ENCODE measurements at regions not wholly inside any gene's neighbourhood (a gene's known extent, or its start where the extent isn't known, plus 50 kb on each side); places are given as distances from the start of the nearest gene placed in this dataset.
"Not testable (repeated sequence)": the region's sequence is repeated elsewhere in the genome, so short reads cannot be mapped to it uniquely, and the experiment has no call there.

DNA sequence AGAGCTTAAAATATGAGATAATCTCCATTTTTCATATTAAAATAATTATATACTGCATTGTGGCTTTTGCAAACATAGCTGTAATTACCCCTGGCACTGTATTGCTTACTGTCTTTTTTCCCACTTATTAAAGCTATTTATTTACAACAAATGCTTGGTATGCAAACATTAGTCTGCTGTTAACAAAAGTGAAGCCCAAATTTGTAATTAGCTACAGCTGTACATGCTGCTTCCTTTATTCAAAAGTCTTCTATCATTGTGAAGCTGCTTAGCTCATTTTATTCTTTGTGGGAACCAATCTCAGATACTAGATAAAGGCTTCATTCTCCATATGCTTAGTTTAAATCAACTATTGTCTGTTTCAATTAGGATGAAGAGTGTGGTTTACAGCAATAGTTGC lies 425.8 kb upstream of the FOXG1 start:
- DNase-seq: no peak

DNA sequence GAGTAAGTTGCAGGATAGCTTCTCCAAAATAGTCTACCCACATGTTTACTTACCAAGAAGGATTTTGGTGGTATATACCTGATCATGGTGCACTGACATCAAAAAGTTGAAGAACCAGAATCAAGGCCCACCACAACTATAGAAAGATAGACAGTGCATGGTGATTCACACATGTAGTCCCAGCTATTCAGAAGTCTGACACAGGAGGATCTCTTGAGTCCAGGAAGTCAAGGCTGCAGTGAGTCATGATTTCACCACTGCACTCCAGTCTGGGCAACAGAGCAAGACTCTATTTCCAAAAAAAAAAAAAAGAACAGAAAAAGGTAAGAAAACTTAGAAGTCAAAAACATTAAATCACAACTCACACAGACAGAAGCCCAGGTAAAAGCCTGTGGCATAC lies 422.2 kb upstream of the FOXG1 start:
- no peak for ATAC-seq (ENCODE audit: poor library complexity)
- intact Hi-C loops (cut with DNase I): no loop called here
- no peak for DNase-seq

More for the DNA sequence above, 425.8 kb upstream of the FOXG1 start:
- ATAC-seq (ENCODE audit: poor library complexity): no peak
- intact Hi-C loops (cut with DNase I): no loop called here

DNA sequence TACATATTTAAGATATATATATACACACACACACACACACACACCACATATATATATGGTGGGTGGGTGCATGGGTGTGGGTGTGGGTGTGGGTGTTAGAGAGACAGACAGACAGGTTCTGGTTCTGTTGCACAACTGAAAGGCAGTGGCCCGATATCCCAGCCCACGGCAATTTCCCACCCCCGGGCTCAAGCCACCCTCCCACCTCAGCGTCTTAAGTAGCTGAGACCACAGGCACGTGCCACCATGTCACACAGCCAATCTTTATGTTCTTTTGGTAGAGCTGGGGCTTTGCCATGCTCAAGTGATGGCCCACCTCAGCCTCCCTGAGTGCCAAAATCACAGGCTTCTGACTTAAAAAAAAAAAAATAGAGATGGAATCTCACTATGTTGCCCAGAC lies 417.8 kb upstream of the FOXG1 start:
- DNase-seq (no peak), ATAC-seq (ENCODE audit: poor library complexity) (no peak)
- intact Hi-C loops (cut with DNase I): no loop called here

DNA sequence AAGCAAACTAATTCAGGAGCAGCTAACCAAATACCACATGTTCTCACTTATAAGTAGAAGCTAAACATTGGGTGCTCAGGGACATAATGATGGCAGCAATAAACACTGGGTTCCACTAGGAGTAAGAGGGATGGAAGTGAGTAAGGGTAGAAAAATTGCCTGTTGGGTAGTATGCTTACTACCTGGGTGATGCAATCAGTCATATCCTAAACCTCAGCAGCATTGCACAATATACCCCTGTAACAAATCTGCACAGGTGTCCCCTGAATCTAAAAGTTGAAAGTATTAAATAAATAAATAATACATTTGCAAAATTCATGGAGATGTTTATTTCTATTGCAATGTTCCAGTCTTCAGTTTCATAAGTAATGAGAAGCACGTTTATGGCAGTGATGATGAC lies 409.8 kb upstream of the FOXG1 start:
- DNase-seq (no peak), ATAC-seq (ENCODE audit: poor library complexity) (no peak)
- intact Hi-C loops (cut with DNase I): no loop called here

DNA sequence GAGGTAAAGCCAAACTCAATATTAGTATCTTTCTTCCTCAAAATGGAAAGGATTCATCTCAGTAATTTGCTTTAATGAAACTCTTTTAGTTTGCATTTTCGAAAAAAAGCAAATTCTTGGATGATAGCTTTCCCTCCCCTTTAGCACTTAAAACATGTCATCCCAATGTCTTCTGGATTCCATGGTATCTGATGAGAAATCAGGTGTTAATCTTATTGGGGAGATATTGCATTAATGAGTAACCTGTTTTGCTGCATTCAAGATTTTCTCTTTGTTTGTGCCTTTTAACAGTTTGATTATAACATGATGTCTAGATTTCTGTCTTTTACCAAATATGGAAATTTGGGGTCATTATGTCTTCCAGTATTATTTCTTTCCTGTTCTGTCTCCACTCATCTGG lies 405.1 kb upstream of the FOXG1 start:
- intact Hi-C loops (cut with DNase I): no loop called here
- no peak for DNase-seq
- no peak for ATAC-seq (ENCODE audit: poor library complexity)

DNA sequence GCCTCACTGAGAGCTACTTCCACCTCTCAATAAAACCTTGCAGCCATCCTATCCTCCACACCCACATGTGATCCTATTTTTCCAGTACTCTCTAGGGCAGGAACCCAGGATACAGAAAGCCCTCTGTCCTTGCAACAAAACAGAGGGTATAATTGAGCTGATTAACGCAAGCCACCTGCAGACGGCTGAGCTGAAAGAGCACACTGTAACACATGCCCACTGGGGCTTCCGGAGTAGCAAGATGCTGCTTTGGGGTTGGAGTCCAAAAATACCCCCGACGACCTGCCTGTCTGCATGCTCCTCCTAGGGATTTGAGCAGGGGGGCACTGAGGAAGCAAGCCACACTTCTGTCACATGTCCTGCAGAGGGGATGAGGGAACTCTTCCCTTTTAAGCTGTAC lies 401.1 kb upstream of the FOXG1 start:
- DNase-seq (no peak), ATAC-seq (ENCODE audit: poor library complexity) (no peak)
- intact Hi-C loops (cut with DNase I): no loop called here

DNA sequence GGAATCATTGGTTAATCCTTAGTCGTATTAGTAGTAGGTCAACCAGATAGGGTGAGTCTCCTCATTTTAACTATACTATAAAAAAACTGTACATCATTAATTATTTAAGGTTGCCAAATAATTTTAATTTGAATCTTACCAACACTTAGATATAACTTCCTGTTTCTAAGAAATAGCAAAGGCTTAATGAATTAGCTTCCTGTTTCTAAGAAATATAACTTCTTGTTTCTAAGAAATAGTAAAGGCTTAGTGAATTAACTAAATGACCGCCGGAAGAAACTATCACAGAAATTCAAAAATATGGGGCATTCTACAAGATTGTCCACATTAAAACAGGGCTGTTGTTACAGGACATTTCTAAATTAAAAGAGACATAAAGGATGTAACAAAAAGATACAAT lies 392.9 kb upstream of the FOXG1 start:
- intact Hi-C loops (cut with DNase I): no loop called here
- ATAC-seq (ENCODE audit: poor library complexity) (no peak), DNase-seq (no peak)

DNA sequence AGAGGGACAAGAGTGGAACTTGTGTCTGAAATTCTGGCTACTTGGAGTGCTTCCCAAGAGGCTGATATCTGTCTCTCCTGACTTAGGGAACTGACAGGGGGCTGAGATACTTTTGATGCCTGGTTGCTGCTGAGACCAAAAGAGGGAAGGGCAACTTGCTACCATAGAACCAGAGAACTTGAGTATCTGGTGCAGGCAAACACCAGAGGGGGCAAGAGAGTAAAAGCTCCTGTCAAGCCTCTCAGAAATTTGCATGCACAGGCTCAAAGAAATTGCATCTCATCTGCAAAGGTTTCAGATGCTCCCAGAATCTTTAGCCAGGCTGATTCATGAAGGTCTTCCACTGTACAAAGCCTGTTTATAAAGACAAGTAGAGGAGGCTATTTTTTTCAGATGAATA lies 391.3 kb upstream of the FOXG1 start:
- DNase-seq (no peak), ATAC-seq (ENCODE audit: poor library complexity) (no peak)
- intact Hi-C loops (cut with DNase I): no loop called here

DNA sequence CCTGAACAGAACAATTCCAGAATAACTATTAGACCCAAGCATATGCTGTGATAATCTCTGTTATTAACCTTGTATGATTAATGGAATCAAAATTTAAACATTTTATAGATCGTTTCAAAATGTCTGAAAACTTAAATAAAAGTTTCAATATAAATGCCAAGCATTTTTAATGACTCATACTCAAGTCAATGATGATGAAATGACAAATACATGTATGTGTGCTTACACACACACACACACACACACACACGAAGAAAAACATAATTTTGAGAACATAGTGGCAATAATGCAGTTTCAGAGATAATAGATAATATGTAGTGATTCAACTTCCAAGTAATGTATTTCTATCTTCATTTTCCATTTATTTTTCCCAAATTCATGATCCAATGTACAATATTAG lies 384.9 kb upstream of the FOXG1 start:
- no peak for DNase-seq
- no peak for ATAC-seq (ENCODE audit: poor library complexity)
- intact Hi-C loops (cut with DNase I): no loop called here

DNA sequence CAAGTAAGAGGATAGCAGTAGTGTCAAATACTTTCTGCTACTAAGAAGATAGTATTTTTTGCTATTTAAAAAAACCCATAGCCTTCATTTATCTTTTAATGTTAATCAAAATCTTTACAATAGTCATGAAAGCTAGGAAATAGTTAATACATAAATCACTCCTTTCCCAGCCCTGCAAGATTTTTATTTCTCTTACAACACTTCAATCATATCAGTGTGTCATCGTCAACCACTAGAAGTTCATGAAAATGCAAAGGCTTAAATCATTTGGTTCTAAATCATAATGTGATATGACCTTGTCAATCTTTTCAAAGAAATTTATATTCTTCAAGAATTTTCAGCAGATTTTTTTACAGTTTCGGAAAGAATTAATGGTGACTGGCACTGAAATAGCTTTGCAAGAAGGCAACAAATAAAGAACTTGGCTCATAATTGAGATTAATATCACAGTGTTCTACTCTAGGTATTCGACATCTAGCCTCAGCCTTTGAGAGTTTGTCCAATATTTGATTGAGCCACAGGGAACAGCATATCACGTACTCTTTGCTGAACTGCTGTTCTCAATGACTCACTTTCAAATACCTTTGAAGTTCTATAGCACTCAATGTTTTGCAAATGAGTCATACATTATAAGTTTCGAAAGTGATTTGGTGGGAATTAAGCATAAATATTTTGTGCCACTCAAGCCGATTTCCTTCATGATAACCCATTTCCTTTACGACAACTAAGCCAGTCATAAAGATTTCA lies 384.0 kb upstream of the FOXG1 start:
- intact Hi-C loops (cut with DNase I): no loop called here

DNA sequence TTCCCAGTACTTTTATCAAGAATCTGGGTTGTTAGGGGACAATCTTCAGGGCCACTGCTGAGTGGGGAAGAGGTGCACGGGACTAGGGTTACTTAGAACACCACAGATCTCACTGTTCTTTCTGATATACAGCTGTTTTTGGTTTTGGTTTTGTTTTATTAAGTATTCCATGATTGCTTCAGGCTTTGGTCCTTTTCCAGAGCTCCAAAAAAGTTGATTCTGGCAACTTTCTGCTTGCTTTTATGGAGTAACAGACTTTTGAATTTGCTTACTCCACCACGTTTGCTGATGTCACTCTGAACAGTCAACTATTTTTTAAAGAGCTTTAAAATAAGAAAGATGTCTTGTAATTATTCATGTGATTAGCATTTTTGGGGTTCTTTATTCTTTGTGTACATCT lies 368.1 kb upstream of the FOXG1 start:
- ATAC-seq (ENCODE audit: poor library complexity) (no peak), DNase-seq (no peak)
- intact Hi-C loops (cut with DNase I): no loop called here

More for the DNA sequence above, 384.0 kb upstream of the FOXG1 start:
- ATAC-seq (ENCODE audit: poor library complexity): no peak
- no peak for DNase-seq

DNA sequence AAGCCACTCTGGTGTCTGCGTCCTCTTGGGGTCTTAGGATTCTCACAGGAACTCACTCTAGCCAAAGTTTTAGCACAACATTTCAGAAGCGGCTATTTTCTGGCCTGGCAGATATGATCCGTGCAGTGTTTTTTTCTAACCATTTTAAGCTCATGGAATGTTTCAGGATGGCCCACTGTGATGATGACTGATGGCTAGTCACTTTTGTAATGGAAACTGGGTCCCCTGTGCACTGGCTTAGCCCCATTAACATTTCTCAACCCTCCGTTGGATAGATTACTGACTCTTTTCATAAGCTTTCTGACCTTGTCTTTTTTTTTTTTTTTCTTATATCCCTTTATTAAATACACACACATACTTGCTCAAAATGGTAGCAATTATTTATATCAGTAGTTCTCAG lies 364.9 kb upstream of the FOXG1 start:
- intact Hi-C loops (cut with DNase I); DNase-seq; ATAC-seq (ENCODE audit: poor library complexity): not testable (repeated sequence)

DNA sequence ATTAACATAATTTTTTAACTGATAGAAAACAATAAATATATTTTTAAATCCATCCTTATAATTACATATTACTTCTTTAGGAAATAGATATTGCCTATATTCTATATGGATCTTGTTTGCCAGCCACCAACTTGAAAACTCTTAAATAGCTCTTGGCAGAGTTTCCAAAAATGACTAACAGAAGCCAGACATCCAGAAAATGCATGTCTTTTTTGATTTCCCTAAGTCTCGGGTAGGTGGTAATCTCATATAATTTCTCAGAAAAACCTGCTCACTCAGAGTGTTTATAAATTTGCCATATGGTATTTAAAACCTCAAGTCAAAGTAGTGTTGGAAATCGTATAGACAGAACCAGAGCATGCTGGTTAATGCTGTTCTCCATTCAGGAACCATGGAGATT lies 360.4 kb upstream of the FOXG1 start:
- ATAC-seq (ENCODE audit: poor library complexity): no peak
- DNase-seq: no peak
- intact Hi-C loops (cut with DNase I): no loop called here

DNA sequence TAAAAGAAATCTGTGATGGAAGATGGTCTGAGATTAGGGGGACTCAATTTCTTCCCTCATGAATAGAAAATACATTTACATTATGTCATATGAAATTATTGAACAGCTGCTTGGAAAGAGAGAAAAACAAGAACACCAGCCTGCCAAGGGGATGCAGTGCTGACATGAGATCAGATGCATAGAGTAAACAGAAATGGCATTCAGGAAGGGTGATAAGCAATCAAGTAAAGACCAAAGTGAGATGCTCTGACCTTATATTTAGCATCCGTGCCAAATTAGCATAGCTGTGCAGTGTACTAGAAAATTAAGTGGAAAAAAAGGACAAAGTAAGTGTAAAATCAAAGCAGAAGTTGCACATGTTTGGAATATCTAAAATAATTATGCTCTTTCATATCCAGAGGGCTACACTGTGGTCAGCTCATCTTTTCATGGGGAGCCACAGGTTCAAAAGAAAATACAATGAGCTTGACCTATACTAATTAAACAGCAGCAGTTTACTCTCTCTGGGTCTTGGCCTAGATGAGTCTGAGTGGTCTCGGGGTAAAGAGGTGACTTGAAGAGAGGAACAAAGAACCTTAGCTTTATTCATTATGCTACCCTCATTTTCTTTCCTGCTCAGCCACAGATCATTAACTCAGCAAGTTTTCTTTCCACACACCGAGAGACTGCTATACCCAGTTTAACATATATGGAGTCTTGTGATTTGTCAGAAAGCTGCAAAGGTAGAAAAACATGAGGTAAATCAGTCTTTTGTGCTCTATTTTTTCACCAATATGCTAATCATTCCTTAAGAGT lies 359.4 kb upstream of the FOXG1 start:
- no peak for ATAC-seq (ENCODE audit: poor library complexity)
- no peak for DNase-seq
- intact Hi-C loops (cut with DNase I): no loop called here

DNA sequence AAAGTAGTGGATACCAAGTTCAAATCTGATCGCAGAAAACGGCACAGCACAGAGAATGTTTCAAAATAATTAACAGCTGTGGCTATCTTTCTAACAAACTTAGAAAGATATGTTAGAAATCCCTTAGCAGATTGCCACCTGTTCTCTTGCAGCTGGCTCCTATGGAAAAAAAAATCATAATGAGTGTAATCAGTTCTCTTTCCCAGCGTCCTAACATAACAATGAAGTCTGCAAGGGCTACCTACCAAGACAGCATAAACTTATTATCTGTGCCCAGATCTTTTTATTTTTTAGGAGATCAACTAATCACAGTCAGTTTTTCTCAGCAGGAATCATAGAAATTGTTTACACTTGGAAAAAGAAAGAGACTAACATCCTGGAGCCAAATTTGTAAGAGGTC lies 358.6 kb upstream of the FOXG1 start:
- DNase-seq (no peak), ATAC-seq (ENCODE audit: poor library complexity) (no peak)
- intact Hi-C loops (cut with DNase I): no loop called here

DNA sequence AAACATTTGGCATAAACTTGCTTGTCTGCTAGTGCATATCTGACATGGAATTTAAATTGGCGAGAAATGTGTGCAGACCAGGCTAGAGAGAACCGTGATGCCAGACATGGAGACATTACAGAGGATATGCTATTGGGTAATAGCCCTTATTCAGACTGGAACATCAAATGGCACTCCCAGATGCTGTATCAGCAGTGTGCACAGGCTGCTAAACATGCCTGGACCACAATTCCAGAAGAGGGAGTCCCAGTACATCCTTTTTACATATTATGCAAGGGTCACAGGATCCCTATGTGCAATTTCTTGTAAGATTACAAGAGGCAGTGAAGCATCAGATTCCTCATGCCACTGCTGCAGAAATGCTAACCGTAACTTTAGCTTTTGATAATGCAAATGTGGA lies 354.5 kb upstream of the FOXG1 start:
- DNase-seq: no peak

DNA sequence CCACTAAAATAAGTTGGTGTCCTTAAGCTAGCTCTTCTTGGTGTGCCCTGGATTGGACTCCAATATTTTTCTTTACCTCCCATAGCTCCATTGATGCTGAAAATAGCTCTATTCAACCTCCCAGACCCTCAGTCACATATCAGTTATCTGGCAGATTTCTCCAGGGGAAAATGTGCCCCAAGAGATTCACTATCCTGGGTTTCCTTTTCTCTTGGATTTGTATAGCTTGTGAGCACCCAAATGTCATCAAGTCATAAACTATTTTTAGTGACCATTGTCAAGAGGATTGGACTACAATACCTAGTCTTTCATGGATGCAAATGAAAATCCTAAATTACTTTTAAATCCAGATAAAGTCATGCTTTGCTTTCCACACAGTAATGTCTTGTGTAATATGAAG lies 339.6 kb upstream of the FOXG1 start:
- DNase-seq: no peak
- intact Hi-C loops (cut with DNase I): no loop called here
- ATAC-seq (ENCODE audit: poor library complexity): no peak

More for the DNA sequence above, 354.5 kb upstream of the FOXG1 start:
- no peak for ATAC-seq (ENCODE audit: poor library complexity)
- intact Hi-C loops (cut with DNase I): no loop called here

DNA sequence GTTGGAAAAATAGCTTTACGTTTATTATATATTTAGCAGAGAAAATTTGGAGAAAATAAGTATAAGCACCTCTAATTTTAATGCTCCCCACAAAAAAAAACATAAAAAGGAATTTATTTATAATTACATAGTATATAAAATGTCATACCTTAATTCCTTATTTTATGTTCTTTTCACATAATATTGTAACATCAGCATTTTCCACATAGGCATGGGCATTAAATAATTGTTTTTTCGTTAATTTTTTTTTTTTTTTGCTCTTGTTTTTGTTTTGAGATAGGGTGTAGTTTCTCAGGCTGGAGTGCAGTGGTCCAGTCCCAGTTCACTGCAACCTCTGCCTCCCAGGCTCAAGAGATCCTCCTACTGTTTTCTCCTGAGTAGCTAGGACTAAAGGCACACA lies 329.8 kb upstream of the FOXG1 start:
- ATAC-seq (ENCODE audit: poor library complexity): no peak
- intact Hi-C loops (cut with DNase I): no loop called here
- DNase-seq: no peak

DNA sequence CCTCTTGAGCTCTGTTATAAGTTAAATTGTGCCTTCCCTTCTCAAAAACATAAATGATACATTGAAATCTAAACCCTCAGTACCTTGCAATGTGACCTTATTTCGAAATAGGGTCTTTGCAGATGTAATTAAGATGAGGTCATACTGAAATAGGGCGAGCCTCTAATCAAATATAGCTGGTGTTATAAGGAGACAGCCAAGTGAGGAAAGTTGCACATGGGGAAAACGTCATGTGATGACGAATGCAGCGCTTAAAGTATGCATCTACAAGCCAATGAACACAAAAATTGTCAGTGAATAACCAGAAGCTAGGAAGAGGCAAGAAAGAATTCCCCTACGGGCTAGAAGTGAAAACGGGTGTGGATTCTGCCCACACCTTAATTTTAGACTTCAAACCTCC lies 305.2 kb upstream of the FOXG1 start:
- ATAC-seq (ENCODE audit: poor library complexity): no peak
- DNase-seq: no peak
- intact Hi-C loops (cut with DNase I): no loop called here

DNA sequence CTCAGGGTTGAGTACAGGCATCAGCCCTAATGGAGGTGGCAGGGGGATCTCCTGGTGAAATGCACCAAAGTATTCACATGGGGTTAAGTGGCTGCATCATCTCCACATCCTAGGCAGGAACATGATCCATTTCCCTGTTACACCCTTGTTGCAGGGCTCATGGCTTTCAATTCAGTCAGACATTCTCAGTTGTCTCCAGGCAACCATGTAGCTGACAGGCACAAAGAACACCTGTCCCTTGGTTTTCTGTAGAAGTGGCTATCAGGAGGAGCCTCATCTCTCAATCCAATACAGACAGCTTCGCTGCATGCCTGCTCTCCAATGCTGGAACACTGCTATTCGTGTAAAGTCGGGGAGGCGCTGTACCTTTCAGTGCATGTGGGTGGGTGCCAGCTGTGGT lies 299.0 kb upstream of the FOXG1 start:
- intact Hi-C loops (cut with DNase I): no loop called here
- DNase-seq: no peak
- ATAC-seq (ENCODE audit: poor library complexity): no peak
